AG04450 (cell line): ENCODE measurements at regions not wholly inside any gene's neighbourhood (a gene's known extent, or its start where the extent isn't known, plus 50 kb on each side); places are given as distances from the start of the nearest gene placed in this dataset.
"Not testable (repeated sequence)": the region's sequence is repeated elsewhere in the genome, so short reads cannot be mapped to it uniquely, and the experiment has no call there.

Experiments used
- CTCF ChIA-PET: fragments of 300-600, 350-600 bp; formaldehyde crosslinking; extraction: SDS; loops from one replicate; lab custom pipeline; 2022; ENCODE audit warnings: antibody characterized with exemption, inconsistent platforms; lab: Charles Lee
- POLR2A ChIA-PET: fragments of 350-600 bp; formaldehyde crosslinking; extraction: SDS; loops from one replicate; lab custom pipeline; 2021; ENCODE audit warnings: antibody characterized with exemption, inconsistent platforms; lab: Yijun Ruan, JAX
- DNase-seq: peaks from one replicate; pipeline ENCODE4 v3.0.0-alpha.2; 2011; ENCODE audit warnings: low read depth, low spot score
- H3K27ac ChIP-seq: one replicate; pipeline ENCODE4 v1.5.1; 2012; ENCODE audit warnings: low read depth, low read length, control low read depth
- H3K27me3 ChIP-seq: one replicate; pipeline ENCODE4 v1.6.0; 2012; ENCODE audit warnings: low read length; ENCODE audit not compliant: control insufficient read depth, insufficient read depth
- H3K4me3 ChIP-seq: 2 replicates; pipeline ENCODE4 v1.5.1; 2011; ENCODE audit warnings: mild to moderate bottlenecking, low read depth, low read length, control low read depth
- H3K9me3 ChIP-seq: 2 replicates; pipeline ENCODE4 v1.5.1; 2012; ENCODE audit warnings: low read length; ENCODE audit not compliant: control insufficient read depth, insufficient read depth
- CTCF ChIP-seq: IDR thresholded peaks from 2 replicates; pipeline ENCODE4 v1.5.1; 2011; ENCODE audit warnings: low read depth, low read length, control low read depth, inconsistent platforms

- Histone ChIP-seq H3K27ac (no peak overlapping the region), H3K4me3 (no peak overlapping the region), H3K9me3 (no peaks in the 10 kb centered on the region), H3K27me3 (no peaks in the 10 kb centered on the region)
- DNase-seq, result no peak
- ChIA-PET POLR2A (no interaction called here), CTCF (no interaction called here)
- TF ChIP-seq CTCF, result no peak
These were observed 526.1 kb upstream of the GRAMD2B start for GRCh38 chr5:125897089-125897488.

GRCh38 chr5:125898851-125899405 is 524.3 kb upstream of the GRAMD2B start:
- H3K27ac ChIP-seq, result no peak overlapping the region
- H3K27me3 ChIP-seq, result no peaks in the 10 kb centered on the region
- ChIA-PET POLR2A (no interaction called here), CTCF (no interaction called here)
- H3K9me3 ChIP-seq, result no peaks in the 10 kb centered on the region
- no peak for TF ChIP-seq CTCF
- DNase-seq, result no peak
- H3K4me3 ChIP-seq, result no peak overlapping the region

- TF ChIP-seq CTCF, result no peak
- Histone ChIP-seq H3K9me3 (no peaks in the 10 kb centered on the region), H3K27ac (no peak overlapping the region), H3K27me3 (no peaks in the 10 kb centered on the region), H3K4me3 (no peak overlapping the region)
- ChIA-PET POLR2A (no interaction called here), CTCF (no interaction called here)
- DNase-seq, result no peak
These were observed 511.2 kb upstream of the GRAMD2B start for GRCh38 chr5:125912028-125912427.

GRCh38 chr5:125913200-125913599 is 510.0 kb upstream of the GRAMD2B start:
- Histone ChIP-seq H3K9me3 (no peaks in the 10 kb centered on the region), H3K27me3 (no peaks in the 10 kb centered on the region), H3K27ac (no peak overlapping the region), H3K4me3 (no peak overlapping the region)
- no peak for TF ChIP-seq CTCF
- ChIA-PET CTCF (no interaction called here), POLR2A (no interaction called here)
- DNase-seq, result no peak

- Histone ChIP-seq H3K27me3 (no peaks in the 10 kb centered on the region), H3K9me3 (no peaks in the 10 kb centered on the region), H3K27ac (no peak overlapping the region), H3K4me3 (no peak overlapping the region)
- no peak for DNase-seq
- no peak for TF ChIP-seq CTCF
- POLR2A ChIA-PET, result no interaction called here
- CTCF ChIA-PET, result no interaction called here
These were observed 508.7 kb upstream of the GRAMD2B start for GRCh38 chr5:125914471-125914870.

- CTCF ChIA-PET, H3K27ac ChIP-seq, H3K4me3 ChIP-seq, H3K27me3 ChIP-seq, DNase-seq, H3K9me3 ChIP-seq, POLR2A ChIA-PET: not testable (repeated sequence)
These were observed 499.3 kb upstream of the GRAMD2B start for GRCh38 chr5:125923958-125924357.
